K562 (cell line): ENCODE measurements at regions not wholly inside any gene's neighbourhood (a gene's known extent, or its start where the extent isn't known, plus 50 kb on each side); places are given as distances from the start of the nearest gene placed in this dataset.

Experiments used
- ATAC-seq: fragments of 200-7000 bp; cut with Tn5 transposase; 3 replicates; pipeline ENCODE4 v1.9.1; 2020; ENCODE audit warnings: moderate library complexity
- BruUV-seq: library from RNA; stranded (reverse); fragments of 400-500 nt; replicated peaks from 2 replicates; lab custom pipeline; 2021; lab: Mats Ljungman, UMichigan
- CTCF ChIA-PET: fragments of 300-600 bp; formaldehyde crosslinking; extraction: SDS; loops from one replicate; lab custom pipeline; 2021; ENCODE audit warnings: low intra/inter-chr PET ratio; lab: Yijun Ruan, JAX
- POLR2A ChIA-PET: fragments of 300-600, 350-650 bp; sonication (Branson Sonifier 250); formaldehyde crosslinking; extraction: SDS; loops from one replicate; lab custom pipeline; 2021; ENCODE audit warnings: antibody characterized with exemption, inconsistent platforms; lab: Yijun Ruan, JAX
- DNase-seq, 4 experiments: peaks; one replicate each; pipeline versions ENCODE4 v3.0.0 to v3.0.0-alpha.2; 2011 to 2018; ENCODE audit warnings: low spot score in 3 of 4, mixed read lengths in 3 of 4; ENCODE audit errors: extremely low read depth in 1 of 4
- FAIRE-seq: peaks from 2 replicates; lab custom pipeline; 2011; peaks lifted over from hg19 to GRCh38; lab: Jason Lieb, UNC
- H2AFZ ChIP-seq: 2 replicates; pipeline ENCODE4 v1.6.0; 2011; ENCODE audit warnings: low read depth, low read length, control low read depth, inconsistent platforms
- H3K27ac ChIP-seq: fragments of 200-600 bp; 3 replicates; pipeline ENCODE4 v1.8.0; 2011; ENCODE audit warnings: low read depth, mild to moderate bottlenecking, control low read depth, inconsistent platforms, low read length, moderate library complexity, mixed read lengths; ENCODE audit errors: extremely low read depth
- H3K27me3 ChIP-seq, 2 experiments: fragments of 300-600 bp in 1 of 2; 2 replicates in 1 of 2; 3 replicates in 1 of 2; pipeline versions ENCODE4 v1.6.0 to v1.8.0; 2011; ENCODE audit warnings: inconsistent platforms in 2 of 2, low read length in 2 of 2, mild to moderate bottlenecking in 1 of 2, mixed read lengths in 1 of 2, moderate library complexity in 1 of 2; ENCODE audit not compliant: control insufficient read depth in 2 of 2, insufficient read depth in 2 of 2
- H3K36me3 ChIP-seq: fragments of 300-600 bp; 3 replicates; pipeline ENCODE4 v1.8.0; 2011; ENCODE audit warnings: mild to moderate bottlenecking, low read length, inconsistent platforms; ENCODE audit not compliant: control insufficient read depth, insufficient read depth
- H3K4me1 ChIP-seq, 2 experiments: fragments of 200-600 bp in 1 of 2; replicated peaks in 1 of 2; 2 replicates in 1 of 2; 3 replicates in 1 of 2; pipeline versions ENCODE4 v1.5.1 to v1.8.0; 2011; ENCODE audit warnings: inconsistent platforms in 2 of 2, low read length in 2 of 2, mild to moderate bottlenecking in 1 of 2, mixed read lengths in 1 of 2, moderate library complexity in 1 of 2; ENCODE audit not compliant: control insufficient read depth in 2 of 2, insufficient read depth in 2 of 2
- H3K4me2 ChIP-seq: 2 replicates; pipeline ENCODE4 v1.6.1; 2011; ENCODE audit warnings: low read length, control low read depth, inconsistent platforms, mixed read lengths; ENCODE audit not compliant: insufficient read depth
- H3K4me3 ChIP-seq: fragments of 200-600 bp; sonication (generic), shearing (Covaris generic); 2 replicates; pipeline ENCODE4 v1.5.1; 2016; ENCODE audit warnings: control low read depth, inconsistent platforms
- H3K79me2 ChIP-seq: fragments of 200-600 bp; 3 replicates; pipeline ENCODE4 v1.8.0; 2011; ENCODE audit warnings: low read length, inconsistent platforms; ENCODE audit not compliant: control insufficient read depth, insufficient read depth
- H3K9ac ChIP-seq, 2 experiments: 2 replicates each; pipeline versions ENCODE4 v1.6.0 to v1.6.1; 2011; ENCODE audit warnings: low read depth in 2 of 2, low read length in 2 of 2, control low read depth in 1 of 2, inconsistent platforms in 1 of 2, mild to moderate bottlenecking in 1 of 2, mixed read lengths in 1 of 2; ENCODE audit not compliant: insufficient read depth in 1 of 2
- H3K9me1 ChIP-seq: one replicate; pipeline ENCODE4 v1.6.0; 2011; ENCODE audit warnings: inconsistent platforms, mild to moderate bottlenecking, low read length, moderate library complexity; ENCODE audit not compliant: control insufficient read depth, insufficient read depth
- H3K9me3 ChIP-seq: replicated peaks from 2 replicates; pipeline ENCODE4 v1.5.1; 2011; ENCODE audit warnings: low read depth, low read length, inconsistent platforms; ENCODE audit not compliant: control insufficient read depth, insufficient read depth
- H4K20me1 ChIP-seq: replicated peaks from 2 replicates; pipeline ENCODE4 v1.6.1; 2011; ENCODE audit warnings: low read length, inconsistent platforms, mixed read lengths; ENCODE audit not compliant: control insufficient read depth, insufficient read depth
- ETS2 ChIP-seq: IDR thresholded peaks from 2 replicates; pipeline ENCODE4 v1.6.1; 2016; ENCODE audit warnings: borderline replicate concordance, missing genetic modification characterization, mild to moderate bottlenecking, moderate library complexity, missing compliant biosample characterization; ENCODE audit not compliant: poor library complexity, severe bottlenecking
- HSF4 ChIP-seq: fragments of 250-450 bp; sonication (Bioruptor Pico); IDR thresholded peaks from 2 replicates; pipeline ENCODE4 v2.1.2; 2022; ENCODE audit warnings: mild to moderate bottlenecking, moderate library complexity, borderline replicate concordance
- KAT8 ChIP-seq: fragments of 450-650 bp; IDR thresholded peaks from 2 replicates; pipeline ENCODE4 v1.6.1; 2016; ENCODE audit warnings: low read depth, mild to moderate bottlenecking
- L3MBTL2 ChIP-seq: fragments of 450-650 bp; IDR thresholded peaks from 2 replicates; pipeline ENCODE4 v1.6.1; 2016; ENCODE audit warnings: mild to moderate bottlenecking, moderate library complexity
- NCOA2 ChIP-seq, 2 experiments: fragments of 450-650 bp; IDR thresholded peaks; 2 replicates each; pipeline ENCODE4 v1.6.1; 2018; ENCODE audit warnings: mild to moderate bottlenecking in 2 of 2, moderate library complexity in 1 of 2; ENCODE audit not compliant: partially characterized antibody in 2 of 2
- RUNX1 ChIP-seq: sonication (generic); IDR thresholded peaks from 2 replicates; pipeline ENCODE4 v1.6.1; 2016; ENCODE audit warnings: antibody characterized with exemption, low read depth
- U2AF2 ChIP-seq: fragments of 200-400 bp; formaldehyde crosslinking; optimal IDR thresholded peaks from 2 replicates; pipeline ENCODE3; 2017; ENCODE audit warnings: low read depth, mild to moderate bottlenecking, low read length
- ZC3H4 ChIP-seq: sonication (generic); formaldehyde crosslinking; IDR thresholded peaks from 2 replicates; pipeline ENCODE4 v1.9.0; 2021; ENCODE audit warnings: missing genetic modification reagents, borderline replicate concordance
- ZNF121 ChIP-seq: sonication (generic); formaldehyde crosslinking; conservative IDR thresholded peaks from 2 replicates; pipeline ENCODE4 v1.8.0; 2022; ENCODE audit warnings: missing genetic modification reagents
- ZNF778 ChIP-seq: fragments of 450-650 bp; formaldehyde crosslinking; IDR thresholded peaks from 2 replicates; pipeline ENCODE4 v1.4.0; 2020; ENCODE audit warnings: mild to moderate bottlenecking, moderate library complexity
- WGBS: fragments of 100-300 bp; shearing (Covaris generic); methylation state at CpG from one replicate; pipeline ENCODE4 v1.1.6; 2016; ENCODE audit warnings: low coverage, mixed read lengths; ENCODE audit not compliant: insufficient coverage; ENCODE audit errors: missing lambda C conversion rate; 5-methylcytosine and 5-hydroxymethylcytosine counted together
- in situ Hi-C: fragments of 300-500 bp; cut with MboI; formaldehyde crosslinking; loops from 4 replicates; pipeline ENCODE4 v1.15.0; 2018; ENCODE audit warnings: inconsistent platforms, mixed read lengths
- intact Hi-C: fragments of 100-400 bp; cut with micrococcal nuclease; formaldehyde crosslinking; loops from 2 replicates; pipeline ENCODE4 v1.14.2; 2022
- TF ChIP-seq, protein P1 (sequence below): fragments of 250-450 bp; sonication (Bioruptor Pico); IDR thresholded peaks from 2 replicates; pipeline ENCODE4 v1.4.0; 2020; ENCODE audit warnings: mild to moderate bottlenecking
- TF ChIP-seq, protein P2 (sequence below): fragments of 200-800 bp; sonication (Bioruptor generic); IDR thresholded peaks from 2 replicates; pipeline ENCODE4 v1.6.1; 2016; ENCODE audit warnings: missing genetic modification characterization, missing compliant biosample characterization

DNA sequence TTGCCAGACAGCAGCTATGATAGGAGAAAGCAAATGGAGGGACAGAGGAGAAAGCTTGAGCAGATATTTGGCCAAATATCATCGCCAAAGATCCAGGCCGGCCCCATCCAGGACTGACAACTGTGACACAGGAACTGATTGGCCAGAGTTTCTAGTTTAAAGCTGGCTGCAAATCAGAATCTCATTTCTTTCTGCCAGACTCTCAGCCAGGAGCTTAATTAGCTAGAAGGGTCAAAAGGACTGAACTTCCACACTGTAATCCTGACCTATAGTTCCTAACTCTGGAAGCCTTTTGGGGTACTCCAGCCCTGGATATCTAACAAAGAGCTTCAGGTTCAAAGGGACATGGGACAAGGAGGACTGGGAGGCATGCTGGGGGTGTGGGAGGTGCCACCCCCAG lies 106.7 kb upstream of the GNG12 start:
- no peak for FAIRE-seq
- Histone ChIP-seq H3K9me3 (no peaks in the 10 kb centered on the region), H3K4me1 (no peaks in the 10 kb centered on the region; a peak in 1 of 5 replicates), H3K27ac (no peak overlapping the region), H3K79me2 (no peaks in the 10 kb centered on the region), H2AFZ (peak overlapping the region; percentile 47), H3K4me2 (no peak overlapping the region), H3K36me3 (no peaks in the 10 kb centered on the region), H3K27me3 (no peaks in the 10 kb centered on the region), H3K9me1 (no peaks in the 10 kb centered on the region), H4K20me1 (no peaks in the 10 kb centered on the region), H3K9ac (no peak overlapping the region), H3K4me3 (no peak overlapping the region)
- DNase-seq, result no peak
- no peak for ATAC-seq
- BruUV-seq, result no TSS peak
- POLR2A ChIA-PET, result interaction anchor here (1.0 to 1.1 kb wide), 3 partner anchors 10 to 20 kb away, joined by 3 to 5 read pairs (median 3); no protein-coding TSS in a partner anchor
- TF ChIP-seq KAT8, result no peak
- TF ChIP-seq, protein P1, sequence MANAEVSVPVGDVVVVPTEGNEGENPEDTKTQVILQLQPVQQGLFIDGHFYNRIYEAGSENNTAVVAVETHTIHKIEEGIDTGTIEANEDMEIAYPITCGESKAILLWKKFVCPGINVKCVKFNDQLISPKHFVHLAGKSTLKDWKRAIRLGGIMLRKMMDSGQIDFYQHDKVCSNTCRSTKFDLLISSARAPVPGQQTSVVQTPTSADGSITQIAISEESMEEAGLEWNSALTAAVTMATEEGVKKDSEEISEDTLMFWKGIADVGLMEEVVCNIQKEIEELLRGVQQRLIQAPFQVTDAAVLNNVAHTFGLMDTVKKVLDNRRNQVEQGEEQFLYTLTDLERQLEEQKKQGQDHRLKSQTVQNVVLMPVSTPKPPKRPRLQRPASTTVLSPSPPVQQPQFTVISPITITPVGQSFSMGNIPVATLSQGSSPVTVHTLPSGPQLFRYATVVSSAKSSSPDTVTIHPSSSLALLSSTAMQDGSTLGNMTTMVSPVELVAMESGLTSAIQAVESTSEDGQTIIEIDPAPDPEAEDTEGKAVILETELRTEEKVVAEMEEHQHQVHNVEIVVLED (CRISPR knock-in tag), result no peak
- TF ChIP-seq, protein P2, sequence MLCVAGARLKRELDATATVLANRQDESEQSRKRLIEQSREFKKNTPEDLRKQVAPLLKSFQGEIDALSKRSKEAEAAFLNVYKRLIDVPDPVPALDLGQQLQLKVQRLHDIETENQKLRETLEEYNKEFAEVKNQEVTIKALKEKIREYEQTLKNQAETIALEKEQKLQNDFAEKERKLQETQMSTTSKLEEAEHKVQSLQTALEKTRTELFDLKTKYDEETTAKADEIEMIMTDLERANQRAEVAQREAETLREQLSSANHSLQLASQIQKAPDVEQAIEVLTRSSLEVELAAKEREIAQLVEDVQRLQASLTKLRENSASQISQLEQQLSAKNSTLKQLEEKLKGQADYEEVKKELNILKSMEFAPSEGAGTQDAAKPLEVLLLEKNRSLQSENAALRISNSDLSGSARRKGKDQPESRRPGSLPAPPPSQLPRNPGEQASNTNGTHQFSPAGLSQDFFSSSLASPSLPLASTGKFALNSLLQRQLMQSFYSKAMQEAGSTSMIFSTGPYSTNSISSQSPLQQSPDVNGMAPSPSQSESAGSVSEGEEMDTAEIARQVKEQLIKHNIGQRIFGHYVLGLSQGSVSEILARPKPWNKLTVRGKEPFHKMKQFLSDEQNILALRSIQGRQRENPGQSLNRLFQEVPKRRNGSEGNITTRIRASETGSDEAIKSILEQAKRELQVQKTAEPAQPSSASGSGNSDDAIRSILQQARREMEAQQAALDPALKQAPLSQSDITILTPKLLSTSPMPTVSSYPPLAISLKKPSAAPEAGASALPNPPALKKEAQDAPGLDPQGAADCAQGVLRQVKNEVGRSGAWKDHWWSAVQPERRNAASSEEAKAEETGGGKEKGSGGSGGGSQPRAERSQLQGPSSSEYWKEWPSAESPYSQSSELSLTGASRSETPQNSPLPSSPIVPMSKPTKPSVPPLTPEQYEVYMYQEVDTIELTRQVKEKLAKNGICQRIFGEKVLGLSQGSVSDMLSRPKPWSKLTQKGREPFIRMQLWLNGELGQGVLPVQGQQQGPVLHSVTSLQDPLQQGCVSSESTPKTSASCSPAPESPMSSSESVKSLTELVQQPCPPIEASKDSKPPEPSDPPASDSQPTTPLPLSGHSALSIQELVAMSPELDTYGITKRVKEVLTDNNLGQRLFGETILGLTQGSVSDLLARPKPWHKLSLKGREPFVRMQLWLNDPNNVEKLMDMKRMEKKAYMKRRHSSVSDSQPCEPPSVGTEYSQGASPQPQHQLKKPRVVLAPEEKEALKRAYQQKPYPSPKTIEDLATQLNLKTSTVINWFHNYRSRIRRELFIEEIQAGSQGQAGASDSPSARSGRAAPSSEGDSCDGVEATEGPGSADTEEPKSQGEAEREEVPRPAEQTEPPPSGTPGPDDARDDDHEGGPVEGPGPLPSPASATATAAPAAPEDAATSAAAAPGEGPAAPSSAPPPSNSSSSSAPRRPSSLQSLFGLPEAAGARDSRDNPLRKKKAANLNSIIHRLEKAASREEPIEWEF (CRISPR knock-in tag), result no peak
- TF ChIP-seq NCOA2 (IDR thresholded peaks at IDR 0.05; ENCODE audit: partially characterized antibody in 2 of 2), result no peak
- no peak for TF ChIP-seq RUNX1
- no peak for TF ChIP-seq HSF4 (CRISPR knock-in tag)
- TF ChIP-seq ZC3H4, result no peak
- no peak for TF ChIP-seq L3MBTL2
- TF ChIP-seq ZNF121 (CRISPR knock-in tag), result no peak
- no peak for TF ChIP-seq ETS2
- TF ChIP-seq ZNF778 (CRISPR knock-in tag), result no peak
- no peak for TF ChIP-seq U2AF2
- in situ Hi-C loops (no loop called here), intact Hi-C loops (no loop called here)
- WGBS, result 4% methylated on average over 2 of the region's 2 CpGs
- CTCF ChIA-PET, result no interaction called here
